ENCODE measurements at regions not wholly inside any gene's neighbourhood (a gene's known extent, or its start where the extent isn't known, plus 50 kb on each side); places are given as distances from the start of the nearest gene placed in this dataset.

DNA sequence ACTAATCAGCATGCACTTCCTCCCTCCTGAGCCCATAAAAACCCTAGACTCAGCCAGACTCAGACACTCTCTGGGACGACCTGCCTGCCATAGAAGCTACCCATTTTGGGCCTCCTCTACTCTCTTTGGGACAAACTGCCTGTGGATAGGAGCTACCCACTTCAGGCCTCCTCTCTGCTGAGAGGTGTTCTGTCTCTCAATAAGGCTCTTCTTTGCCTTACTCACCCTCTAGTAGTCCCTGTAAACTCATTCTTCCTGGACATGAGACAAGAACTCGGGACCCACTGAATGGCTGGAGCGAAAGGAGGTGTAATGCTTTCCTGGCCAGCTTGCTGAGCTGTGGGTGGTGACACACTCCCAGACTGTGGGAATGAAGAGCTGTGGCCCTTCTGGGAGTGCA, 424.8 kb upstream of the FZD8 start:
- ATAC-seq (no peak), DNase-seq (no peak)
- Histone ChIP-seq H3K4me3 (no peak overlapping the region), H3K27ac (no peak overlapping the region), H3K27me3 (no peaks in the 10 kb centered on the region), H3K36me3 (no peaks in the 10 kb centered on the region), H3K9me3 (no peaks in the 10 kb centered on the region), H3K4me1 (no peaks in the 10 kb centered on the region)
- in situ Hi-C loops (cut with MboI; ENCODE audit: low sequenced_read_pairs in 4 of 4) (no loop called here), intact Hi-C loops (cut with DNase I; ENCODE audit: low total_unique reads) (no loop called here)
- no peak for TF ChIP-seq POLR2A (IDR thresholded peaks at IDR 0.05)
- TF ChIP-seq, protein P1, sequence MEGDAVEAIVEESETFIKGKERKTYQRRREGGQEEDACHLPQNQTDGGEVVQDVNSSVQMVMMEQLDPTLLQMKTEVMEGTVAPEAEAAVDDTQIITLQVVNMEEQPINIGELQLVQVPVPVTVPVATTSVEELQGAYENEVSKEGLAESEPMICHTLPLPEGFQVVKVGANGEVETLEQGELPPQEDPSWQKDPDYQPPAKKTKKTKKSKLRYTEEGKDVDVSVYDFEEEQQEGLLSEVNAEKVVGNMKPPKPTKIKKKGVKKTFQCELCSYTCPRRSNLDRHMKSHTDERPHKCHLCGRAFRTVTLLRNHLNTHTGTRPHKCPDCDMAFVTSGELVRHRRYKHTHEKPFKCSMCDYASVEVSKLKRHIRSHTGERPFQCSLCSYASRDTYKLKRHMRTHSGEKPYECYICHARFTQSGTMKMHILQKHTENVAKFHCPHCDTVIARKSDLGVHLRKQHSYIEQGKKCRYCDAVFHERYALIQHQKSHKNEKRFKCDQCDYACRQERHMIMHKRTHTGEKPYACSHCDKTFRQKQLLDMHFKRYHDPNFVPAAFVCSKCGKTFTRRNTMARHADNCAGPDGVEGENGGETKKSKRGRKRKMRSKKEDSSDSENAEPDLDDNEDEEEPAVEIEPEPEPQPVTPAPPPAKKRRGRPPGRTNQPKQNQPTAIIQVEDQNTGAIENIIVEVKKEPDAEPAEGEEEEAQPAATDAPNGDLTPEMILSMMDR (IDR thresholded peaks at IDR 0.05 in 4 of 5, conservative IDR thresholded peaks at IDR 0.05 in 1 of 5), result no peak

GRCh38 chr10:36066102-36066501, 424.0 kb upstream of the FZD8 start:
- no peaks in the 10 kb centered on the region for H3K36me3 ChIP-seq
- H3K4me1 ChIP-seq, result no peaks in the 10 kb centered on the region
- in situ Hi-C loops (cut with MboI; ENCODE audit: low sequenced_read_pairs in 4 of 4), result no loop called here
- TF ChIP-seq, protein P1 (IDR thresholded peaks at IDR 0.05 in 4 of 5, conservative IDR thresholded peaks at IDR 0.05 in 1 of 5), result no peak
- no peak for TF ChIP-seq POLR2A (IDR thresholded peaks at IDR 0.05)
- intact Hi-C loops (cut with DNase I; ENCODE audit: low total_unique reads), result no loop called here
- H3K27me3 ChIP-seq, result no peaks in the 10 kb centered on the region
- no peak overlapping the region for H3K4me3 ChIP-seq
- H3K27ac ChIP-seq, result no peak overlapping the region
- DNase-seq, result no peak
- no peak for ATAC-seq
- no peaks in the 10 kb centered on the region for H3K9me3 ChIP-seq

DNA sequence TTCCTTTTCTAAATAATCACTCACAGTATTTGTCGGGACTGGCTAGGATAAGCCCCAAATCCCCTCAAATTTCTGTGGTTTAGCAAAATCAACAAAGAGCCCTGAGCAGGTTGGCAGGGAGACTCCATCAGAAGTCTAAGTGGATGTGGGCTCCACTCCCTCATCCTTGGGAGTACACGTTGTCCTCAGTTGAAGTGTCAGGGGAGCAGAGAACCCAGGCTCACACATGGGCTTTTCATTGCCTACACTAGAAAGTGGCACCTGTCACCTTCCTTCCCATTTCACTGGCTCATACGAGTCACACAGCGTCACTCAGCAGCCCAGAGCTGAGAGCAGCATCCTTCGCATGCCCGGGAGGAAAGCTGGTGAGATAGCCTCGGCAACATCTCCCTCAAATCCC, 421.3 kb upstream of the FZD8 start:
- intact Hi-C loops (cut with DNase I; ENCODE audit: low total_unique reads), result no loop called here
- TF ChIP-seq, protein P1 (IDR thresholded peaks at IDR 0.05 in 4 of 5, conservative IDR thresholded peaks at IDR 0.05 in 1 of 5), result no peak
- no peak for TF ChIP-seq POLR2A (IDR thresholded peaks at IDR 0.05)
- Histone ChIP-seq H3K27ac (no peak overlapping the region), H3K36me3 (no peaks in the 10 kb centered on the region), H3K4me1 (no peaks in the 10 kb centered on the region), H3K4me3 (no peak overlapping the region), H3K9me3 (no peaks in the 10 kb centered on the region), H3K27me3 (no peaks in the 10 kb centered on the region)
- ATAC-seq, result no peak
- no peak for DNase-seq
- in situ Hi-C loops (cut with MboI; ENCODE audit: low sequenced_read_pairs in 4 of 4), result no loop called here

DNA sequence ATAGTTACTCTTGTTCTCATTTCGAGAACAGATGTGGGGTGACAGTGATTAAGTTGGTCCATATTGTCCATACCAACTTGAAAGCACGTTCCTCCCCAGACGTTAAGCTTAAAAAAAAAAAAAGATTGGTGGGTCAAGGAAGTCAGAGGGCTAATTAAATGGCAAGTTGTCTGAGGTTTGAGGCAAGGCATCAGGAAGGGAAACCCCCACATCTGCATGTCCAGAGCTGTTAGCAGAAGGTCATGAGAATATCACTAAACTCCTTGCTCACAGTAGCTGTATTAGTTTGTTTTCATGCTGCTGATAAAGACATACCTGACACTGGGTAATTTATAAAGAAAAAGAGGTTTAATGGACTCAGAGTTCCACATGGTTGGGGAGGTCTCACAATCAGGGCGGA, 415.6 kb upstream of the FZD8 start:
- intact Hi-C loops (cut with DNase I; ENCODE audit: low total_unique reads) (no loop called here), in situ Hi-C loops (cut with MboI; ENCODE audit: low sequenced_read_pairs in 4 of 4) (no loop called here)
- H3K4me1 ChIP-seq, result no peaks in the 10 kb centered on the region
- H3K4me3 ChIP-seq, result no peak overlapping the region
- ATAC-seq (no peak), DNase-seq (no peak)
- no peak overlapping the region for H3K27ac ChIP-seq
- H3K9me3 ChIP-seq, result no peaks in the 10 kb centered on the region
- H3K27me3 ChIP-seq, result no peaks in the 10 kb centered on the region
- no peaks in the 10 kb centered on the region for H3K36me3 ChIP-seq
- TF ChIP-seq, protein P1 (IDR thresholded peaks at IDR 0.05 in 4 of 5, conservative IDR thresholded peaks at IDR 0.05 in 1 of 5), result no peak
- no peak for TF ChIP-seq POLR2A (IDR thresholded peaks at IDR 0.05)

DNA sequence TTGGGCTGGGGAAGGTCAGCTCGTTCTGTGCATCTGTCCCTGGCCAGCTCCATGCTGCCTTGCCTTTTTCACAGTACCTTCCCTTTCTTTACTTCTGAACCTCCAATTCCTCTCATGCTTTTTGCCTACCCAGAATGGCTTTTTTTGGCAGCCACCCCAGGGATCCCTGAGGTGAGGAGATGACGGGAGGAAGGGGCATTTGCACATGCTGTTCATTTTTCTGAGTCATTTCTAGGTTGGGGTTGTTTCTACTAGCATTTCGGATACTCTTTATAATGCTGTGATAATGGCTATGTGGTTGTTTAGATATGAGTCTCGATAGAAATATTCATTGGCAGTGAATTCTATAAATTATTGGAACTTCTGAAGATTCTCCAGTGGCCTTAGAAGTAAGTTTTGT, 415.1 kb upstream of the FZD8 start:
- in situ Hi-C loops (cut with MboI; ENCODE audit: low sequenced_read_pairs in 4 of 4), result no loop called here

More for the DNA sequence above, 415.1 kb upstream of the FZD8 start:
- Histone ChIP-seq H3K27me3 (no peaks in the 10 kb centered on the region), H3K4me1 (no peaks in the 10 kb centered on the region), H3K9me3 (no peaks in the 10 kb centered on the region), H3K27ac (no peak overlapping the region), H3K4me3 (no peak overlapping the region), H3K36me3 (no peaks in the 10 kb centered on the region)
- TF ChIP-seq, protein P1 (IDR thresholded peaks at IDR 0.05 in 4 of 5, conservative IDR thresholded peaks at IDR 0.05 in 1 of 5), result no peak
- TF ChIP-seq POLR2A (IDR thresholded peaks at IDR 0.05), result no peak
- intact Hi-C loops (cut with DNase I; ENCODE audit: low total_unique reads), result no loop called here
- no peak for ATAC-seq
- DNase-seq, result no peak

Data from gastrocnemius medialis (tissue), 4 donors.